HS-27A (cell line): ENCODE measurements at regions not wholly inside any gene's neighbourhood (a gene's known extent, or its start where the extent isn't known, plus 50 kb on each side); places are given as distances from the start of the nearest gene placed in this dataset.
"Not testable (repeated sequence)": the region's sequence is repeated elsewhere in the genome, so short reads cannot be mapped to it uniquely, and the experiment has no call there.

Source experiments
- DNase-seq: peaks from one replicate; pipeline ENCODE4 v3.0.0-alpha.2; 2012; ENCODE audit warnings: low read depth, missing footprints

DNA sequence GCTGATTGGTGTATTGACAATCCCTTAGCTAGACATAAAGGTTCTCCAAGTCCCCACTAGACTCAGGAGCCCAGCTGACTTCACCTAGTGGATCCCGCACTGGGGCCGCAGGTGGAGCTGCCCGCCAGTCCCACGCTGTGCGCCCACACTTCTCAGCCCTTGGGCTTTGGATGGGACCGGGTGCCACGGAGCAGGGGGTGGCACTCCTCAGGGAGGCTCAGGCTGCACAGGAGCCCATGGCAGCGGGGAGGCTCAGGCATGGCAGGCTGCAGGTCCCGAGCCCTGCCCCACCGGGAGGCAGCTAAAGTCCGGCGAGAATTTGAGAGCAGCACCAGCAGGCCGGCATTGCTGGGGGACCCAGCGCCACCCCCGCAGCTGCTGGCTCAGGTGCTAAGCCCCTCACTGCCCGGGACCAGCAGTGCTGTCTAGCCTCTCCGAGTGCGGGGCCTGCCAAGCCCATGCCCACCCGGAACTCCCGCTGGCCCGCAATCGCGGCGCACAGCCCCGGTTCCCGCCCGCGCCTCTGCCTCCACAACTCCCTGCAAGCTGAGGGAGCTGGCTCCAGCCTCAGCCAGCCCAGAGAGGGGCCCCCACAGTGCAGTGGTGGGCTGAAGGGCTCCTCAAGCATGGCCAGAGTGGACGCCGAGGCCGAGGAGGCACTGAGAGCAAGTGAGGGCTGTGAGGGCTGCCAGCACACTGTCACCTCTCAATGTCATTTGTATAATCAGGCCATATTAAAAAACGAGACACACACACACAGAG, 437.2 kb downstream of the CSNK1G3 start:
- no peak for DNase-seq

DNA sequence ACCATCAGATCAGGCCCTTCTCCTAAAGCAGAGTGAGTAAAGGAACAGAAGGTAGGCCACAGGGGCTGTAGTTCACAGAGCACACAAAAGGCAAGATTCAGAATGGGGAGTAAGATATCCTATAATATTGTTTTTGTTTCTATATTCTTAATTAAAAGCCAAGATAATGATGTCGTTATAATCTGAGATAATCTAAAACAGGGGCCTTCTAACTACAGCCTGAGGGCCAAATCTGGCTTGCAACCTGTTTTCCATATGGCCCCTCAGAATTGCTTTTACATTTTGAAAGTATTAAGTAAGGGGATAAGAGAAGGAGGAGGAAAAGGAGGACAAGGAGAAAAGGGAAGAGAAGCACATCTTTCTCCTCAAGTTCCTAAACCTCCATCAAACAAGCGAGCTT, 435.8 kb downstream of the CSNK1G3 start:
- no peak for DNase-seq

DNA sequence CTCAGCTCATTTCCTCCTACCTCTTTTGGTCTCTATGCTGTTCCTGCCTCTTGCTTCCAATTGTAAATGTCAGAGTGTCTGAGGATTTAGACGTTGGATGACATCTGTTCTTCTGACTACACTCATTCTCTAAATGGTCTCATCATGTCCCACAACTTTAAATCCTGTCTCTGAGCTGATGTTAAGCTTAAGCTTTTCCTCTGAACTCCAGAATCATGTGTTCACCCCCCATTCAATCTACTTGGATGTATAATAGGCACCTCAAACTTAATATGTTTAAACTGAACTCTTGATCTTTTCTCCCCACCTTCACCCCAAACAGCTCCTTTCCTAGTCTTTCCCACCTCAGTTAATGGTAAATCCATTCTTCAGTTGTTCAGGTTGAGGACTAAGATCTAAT, 433.6 kb downstream of the CSNK1G3 start:
- DNase-seq: no peak

DNA sequence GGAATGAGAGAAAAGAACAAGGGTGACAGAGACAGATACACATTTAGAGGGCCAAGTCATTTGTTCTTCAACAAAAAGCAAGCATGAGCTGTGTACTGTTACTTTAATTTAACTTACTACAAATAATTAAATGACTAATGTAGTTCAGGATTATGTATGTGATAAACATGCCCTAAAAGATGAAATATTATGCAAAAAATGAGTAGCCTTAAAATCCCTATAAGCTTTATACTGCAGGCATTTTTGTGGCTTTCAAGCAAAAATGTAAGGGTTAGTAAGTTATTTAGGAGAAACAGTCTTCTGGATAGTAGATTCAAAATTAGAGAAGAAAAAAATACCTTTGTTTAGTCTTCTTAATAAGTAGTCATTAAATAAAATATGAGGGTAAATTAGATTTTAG, 431.2 kb downstream of the CSNK1G3 start:
- DNase-seq: no peak

DNA sequence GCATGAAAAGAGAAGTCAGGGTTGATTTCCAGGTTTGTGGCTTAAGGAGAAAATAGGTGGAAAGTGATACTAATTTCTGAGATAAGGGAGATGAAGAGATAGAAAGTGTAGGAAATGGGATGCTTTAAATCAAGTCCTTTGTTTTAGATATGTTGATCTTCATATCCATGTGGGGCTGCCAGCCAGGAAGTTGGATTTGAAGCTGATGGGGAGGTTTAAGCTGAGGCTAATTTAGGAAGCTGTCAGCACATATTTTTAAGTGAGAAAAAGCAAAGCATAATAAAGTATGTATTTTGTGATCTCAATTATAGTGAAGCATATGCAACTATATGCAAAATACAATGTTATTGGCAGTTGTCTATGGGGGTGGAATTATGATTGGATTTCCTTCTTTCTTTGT, 428.4 kb downstream of the CSNK1G3 start:
- no peak for DNase-seq

DNA sequence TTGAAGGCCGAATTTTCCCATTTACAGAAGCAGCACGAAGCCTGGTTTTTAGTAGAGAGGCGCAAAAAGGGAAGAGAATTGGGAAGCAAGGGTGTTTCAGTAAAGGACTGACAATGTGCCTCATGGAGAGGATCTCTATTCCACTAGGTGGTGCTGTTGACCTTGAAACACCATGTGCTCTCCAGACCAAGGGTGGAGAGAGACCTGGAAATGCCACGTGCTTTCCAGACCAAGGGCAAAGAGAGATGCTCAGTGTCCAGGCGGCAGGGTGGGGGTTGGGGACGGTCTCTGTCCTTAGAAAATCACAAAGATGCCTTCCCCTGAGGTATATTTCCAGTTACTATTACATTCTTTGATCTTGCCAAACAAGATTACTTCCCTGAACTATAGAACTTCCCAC, 425.3 kb downstream of the CSNK1G3 start:
- DNase-seq: peak; percentile 38

DNA sequence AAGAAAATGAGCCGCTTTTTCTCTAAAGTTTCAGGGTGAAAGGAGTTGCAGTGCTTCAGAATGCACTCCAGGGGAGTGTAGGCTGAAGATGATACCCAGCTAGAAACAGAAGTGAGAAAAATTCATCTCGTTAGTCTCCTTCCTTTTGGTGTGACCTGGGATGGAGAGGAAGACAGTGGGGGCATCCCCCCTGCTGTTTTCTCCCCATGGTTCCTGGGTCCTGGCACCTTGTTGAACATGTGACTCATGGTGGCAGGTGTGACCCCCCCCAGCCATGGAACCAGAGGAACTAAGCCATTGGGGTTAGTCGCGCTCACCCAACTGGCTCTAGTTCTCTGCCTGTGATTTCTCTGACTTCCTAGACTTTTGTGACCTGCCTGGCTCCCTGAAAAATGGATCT, 424.6 kb downstream of the CSNK1G3 start:
- DNase-seq: no peak

DNA sequence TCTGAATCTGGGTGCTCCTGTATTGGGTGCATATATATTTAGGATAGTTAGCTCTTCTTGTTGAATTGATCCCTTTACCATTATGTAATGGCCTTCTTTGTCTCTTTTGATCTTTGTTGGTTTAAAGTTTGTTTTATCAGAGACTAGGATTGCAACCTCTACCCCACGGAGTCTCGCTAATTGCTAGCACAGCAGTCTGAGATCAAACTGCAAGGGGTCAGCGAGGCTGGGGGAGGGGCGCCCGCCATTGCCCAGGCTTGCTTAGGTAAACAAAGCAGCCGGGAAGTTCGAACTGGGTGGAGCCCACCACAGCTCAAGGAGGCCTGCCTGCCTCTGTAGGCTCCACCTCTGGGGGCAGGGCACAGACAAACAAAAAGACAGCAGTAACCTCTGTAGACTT, 421.8 kb downstream of the CSNK1G3 start:
- not testable (repeated sequence) for DNase-seq

DNA sequence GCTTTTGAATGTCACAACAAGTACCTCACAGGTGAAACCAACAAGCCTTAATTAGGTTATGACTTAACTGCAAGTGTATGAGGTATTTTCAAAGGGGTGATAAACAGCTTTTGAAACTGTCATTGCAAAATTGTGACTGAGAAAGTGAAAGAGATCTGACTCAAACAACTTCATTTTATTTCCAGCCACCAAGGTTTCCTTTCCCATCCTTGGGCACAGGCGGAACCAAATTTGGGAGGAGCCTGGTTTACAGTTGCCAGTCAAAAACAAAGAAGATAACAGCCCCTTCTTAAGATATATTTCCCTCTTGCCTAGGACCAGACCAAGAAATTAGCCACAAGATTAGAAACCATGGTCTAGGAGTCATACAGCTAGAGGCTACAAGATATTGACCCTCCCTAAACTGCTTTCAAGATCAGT, 417.1 kb downstream of the CSNK1G3 start:
- DNase-seq: no peak

DNA sequence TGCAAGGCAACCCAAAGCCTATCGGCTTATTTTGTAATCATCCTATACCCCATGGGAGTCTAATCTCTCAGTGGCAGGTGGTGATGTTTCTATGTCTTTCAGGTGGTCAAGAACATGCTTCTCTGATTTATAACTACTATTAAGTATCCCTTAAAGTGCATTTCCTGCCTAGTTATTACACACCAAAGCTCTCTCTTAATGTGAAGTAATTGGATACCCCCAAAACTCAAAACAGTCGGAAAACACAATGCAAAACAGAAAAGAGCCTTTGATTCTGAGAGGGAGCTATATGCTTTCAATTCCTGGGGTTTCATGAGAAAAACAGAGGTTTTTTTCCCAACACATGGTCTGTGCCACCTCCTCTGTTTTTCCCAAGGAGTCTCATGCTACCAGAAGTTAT, 416.4 kb downstream of the CSNK1G3 start:
- no peak for DNase-seq

DNA sequence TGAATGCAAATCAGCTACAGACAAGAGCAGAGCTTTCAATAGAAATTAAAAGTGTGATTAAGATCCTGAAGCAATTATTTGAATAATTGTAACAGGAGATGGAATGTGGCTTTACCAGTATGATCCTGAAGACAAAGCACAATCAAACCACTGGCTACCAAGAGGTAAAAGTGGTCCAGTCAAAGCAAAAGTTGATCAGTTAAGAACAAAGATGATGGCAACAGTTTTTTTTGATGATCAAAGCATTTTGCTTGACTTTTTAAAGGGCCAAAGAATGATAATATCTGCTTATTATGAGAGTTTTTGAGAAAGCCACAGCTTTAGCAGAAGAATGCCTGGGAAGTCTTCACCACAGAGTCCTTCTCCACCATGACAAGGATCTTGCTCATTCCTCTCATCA, 409.2 kb downstream of the CSNK1G3 start:
- DNase-seq: no peak

DNA sequence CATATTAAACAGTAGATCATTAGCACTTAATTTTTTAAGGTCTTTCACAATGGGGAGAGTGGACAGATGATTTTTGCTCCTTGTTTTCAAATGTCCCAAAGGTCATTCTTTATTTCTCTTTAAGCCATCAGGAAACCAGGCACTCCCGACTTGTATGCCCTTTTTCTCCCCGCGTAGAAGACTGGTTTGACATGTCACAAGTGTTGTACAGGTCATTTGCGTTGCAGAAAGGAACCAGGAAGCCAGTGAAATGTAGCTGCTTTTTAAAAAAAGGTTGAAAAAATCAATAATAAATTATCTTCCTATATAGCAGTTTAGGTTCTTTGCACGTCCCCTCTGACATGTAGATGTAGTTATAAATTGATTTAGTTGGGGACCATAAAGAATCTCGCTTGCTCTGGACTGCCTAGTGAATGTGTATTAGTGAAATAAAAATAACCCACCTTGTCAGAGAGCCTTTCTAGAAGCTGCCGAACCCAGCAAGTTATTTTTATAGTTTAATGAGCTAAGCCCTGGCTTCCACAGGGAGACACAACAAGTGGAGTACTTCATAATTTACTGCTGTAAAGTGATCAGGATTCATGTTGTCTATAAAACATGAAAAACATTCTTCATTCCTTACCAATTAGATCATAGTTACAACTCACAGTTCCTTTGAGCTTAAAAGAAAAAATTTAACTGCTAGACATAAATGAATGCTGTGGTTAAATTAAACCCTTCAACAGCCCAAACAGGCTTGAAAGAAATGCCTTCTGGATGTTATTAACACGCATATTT, 404.6 kb downstream of the CSNK1G3 start:
- DNase-seq: peak; percentile 31

DNA sequence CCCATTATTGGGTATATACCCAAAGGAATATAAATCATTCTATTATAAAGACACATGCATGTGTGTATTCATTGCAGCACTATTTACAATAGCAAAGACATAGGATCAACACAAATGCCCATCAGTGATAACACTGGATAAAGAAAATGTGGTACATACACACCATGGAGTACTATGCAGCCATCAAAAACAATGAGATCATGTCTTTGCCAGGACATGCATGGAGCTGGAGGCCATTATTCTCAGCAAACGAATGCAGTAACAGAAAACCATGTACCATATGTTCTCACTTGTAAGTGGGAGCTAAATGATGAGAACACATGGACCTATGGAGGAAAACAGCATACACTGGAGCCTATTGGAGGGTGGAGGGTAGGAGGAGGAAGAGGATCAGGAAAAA, 402.4 kb downstream of the CSNK1G3 start:
- no peak for DNase-seq

DNA sequence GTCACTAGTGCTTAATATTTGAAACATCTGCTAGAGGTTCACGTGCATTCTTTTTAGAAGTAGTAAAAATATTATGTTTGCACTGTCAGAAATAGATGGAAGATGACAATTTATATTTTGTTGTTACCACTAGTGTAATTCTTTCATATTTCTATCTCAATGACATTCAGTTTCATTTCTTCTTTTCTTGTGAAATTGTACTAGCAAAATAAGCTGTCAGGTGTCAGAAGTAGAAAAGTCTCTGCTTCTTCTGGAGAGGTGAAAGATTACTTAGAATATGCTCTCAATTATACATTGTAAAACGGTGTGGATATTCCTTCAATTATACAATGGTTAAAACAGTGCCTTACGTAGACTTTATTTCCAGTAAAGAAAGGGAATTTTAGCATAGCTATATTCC, 395.4 kb downstream of the CSNK1G3 start:
- DNase-seq: no peak

DNA sequence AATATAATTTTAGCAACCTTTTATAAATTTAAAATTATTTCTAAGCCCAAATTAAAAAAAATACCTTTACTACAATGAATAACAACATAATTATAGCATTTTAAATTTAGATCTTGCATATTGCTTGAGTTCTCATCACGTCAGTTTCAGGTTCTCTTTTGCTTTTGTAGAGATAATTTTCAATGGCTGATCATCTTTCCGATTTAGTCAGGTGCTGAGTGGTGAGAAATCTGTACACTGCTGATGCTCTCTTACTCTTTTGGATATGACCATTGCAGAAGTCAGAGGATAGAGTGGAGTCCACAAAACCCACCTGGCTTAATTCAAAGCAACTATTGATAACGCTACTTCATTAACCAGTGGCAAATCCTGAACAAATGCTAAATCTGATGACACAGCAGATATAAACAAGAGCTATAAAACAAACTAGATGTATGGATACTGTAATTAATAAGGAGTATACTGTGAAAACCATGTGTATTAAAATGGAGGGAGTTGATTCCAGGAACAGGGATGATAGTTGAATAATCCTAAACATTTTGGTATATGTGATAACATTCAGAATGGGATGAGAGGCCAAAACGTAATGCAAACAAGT, 394.8 kb downstream of the CSNK1G3 start:
- no peak for DNase-seq

DNA sequence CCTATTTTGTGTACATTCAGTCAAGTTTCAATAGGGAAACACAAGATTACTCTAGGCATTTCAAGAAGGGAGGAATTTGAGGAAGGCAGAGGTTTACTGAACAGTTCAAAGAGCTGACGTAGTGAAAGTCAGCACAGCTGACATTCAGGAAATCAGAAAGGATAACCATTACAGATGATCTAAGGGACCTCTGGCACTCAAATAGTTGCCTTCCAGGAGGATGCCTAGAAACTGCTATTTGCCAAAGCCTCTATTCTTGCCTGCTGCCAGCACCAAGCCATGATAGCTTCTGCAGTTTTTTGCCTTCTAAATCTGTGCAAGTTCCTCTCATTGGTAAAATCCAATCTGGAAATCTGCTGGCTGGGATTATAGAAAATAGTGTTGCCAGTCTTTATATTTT, 373.1 kb downstream of the CSNK1G3 start:
- DNase-seq: no peak

DNA sequence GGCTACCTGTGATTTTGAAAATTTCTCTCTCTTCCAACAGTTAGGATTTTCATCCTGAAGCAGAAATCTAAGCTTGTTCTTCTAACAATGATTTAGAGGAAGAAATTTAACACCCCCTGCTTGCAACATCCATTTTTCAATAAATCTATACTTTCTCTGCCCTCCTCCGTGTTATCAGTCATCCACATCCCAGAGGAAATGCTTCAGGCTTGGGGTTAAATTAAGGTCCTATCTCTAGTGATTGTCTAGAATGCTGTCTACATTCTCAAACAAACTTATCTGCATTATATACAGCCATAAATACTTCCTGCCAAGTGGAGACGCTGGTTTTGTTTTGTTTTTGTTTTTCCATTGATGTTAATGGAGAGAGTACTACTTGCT, 371.0 kb downstream of the CSNK1G3 start:
- DNase-seq: no peak

DNA sequence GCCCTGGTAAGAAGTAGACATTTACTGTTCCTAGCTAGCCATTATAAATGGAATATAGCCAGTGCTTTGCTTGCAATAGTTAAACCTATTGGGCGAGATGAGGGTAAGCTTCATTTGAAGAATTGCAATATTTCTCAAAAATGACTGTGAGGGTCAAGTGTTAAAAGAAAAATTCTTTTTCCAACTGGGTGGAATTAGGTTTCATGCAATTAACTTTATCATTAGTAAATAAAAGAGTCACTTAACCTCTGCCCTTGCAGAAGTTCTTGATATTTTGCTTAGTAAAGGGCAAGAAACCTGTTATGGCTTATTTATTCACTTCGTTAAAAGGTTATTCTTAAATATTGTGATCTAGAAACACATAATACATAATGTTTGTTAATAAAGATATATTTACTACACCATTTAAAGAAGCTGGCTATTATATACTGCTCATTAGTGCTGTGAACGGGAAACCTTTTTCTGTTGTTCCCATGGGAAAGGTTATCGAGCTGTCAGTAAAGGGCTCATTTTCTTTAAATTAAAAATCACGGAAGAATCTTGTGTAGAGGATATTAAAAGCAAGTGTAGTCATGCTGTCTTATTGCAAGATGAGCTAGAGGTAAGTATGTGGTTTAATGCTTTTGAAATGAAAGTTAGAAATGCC, 370.5 kb downstream of the CSNK1G3 start:
- DNase-seq: no peak

DNA sequence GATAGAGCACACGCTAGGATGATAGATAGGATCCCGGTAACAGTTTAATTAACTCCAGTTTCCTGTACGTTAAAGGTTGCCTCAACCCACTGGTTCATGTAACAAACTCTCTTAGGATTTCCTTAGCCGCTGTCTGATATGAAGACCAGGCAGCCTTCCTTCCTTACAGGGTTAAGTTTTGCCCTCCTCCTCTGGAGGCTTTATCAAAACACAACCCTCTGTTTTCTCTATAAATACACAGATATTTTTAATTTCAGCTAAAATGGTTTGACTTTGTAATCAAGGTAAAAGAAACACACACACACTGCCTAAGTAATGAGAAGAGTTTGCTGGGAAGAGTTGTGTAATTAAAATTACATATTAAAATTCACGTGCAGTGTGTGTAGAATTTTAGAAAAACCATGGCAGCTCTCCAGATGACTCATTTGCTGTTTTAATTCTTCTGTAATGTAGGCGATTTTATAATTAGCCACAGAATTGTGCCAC, 369.8 kb downstream of the CSNK1G3 start:
- no peak for DNase-seq

DNA sequence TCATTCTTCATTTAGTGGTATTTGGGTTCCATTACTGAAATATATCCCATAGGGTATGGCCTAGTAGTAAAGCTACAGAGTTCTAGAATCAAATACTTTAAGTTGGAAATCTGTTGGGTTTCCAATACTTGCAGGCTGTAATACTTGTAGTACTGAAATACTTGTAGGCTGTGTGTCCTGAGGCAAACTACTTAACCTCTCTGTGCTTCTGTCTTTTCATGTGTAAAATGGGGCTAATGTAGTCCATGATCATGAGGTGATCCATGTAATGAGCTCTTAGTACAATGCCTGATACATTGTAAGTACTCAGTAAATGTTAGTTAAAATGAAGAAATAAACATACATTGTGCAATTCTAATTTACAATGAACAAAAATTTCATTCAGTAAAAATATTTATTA, 368.9 kb downstream of the CSNK1G3 start:
- no peak for DNase-seq

DNA sequence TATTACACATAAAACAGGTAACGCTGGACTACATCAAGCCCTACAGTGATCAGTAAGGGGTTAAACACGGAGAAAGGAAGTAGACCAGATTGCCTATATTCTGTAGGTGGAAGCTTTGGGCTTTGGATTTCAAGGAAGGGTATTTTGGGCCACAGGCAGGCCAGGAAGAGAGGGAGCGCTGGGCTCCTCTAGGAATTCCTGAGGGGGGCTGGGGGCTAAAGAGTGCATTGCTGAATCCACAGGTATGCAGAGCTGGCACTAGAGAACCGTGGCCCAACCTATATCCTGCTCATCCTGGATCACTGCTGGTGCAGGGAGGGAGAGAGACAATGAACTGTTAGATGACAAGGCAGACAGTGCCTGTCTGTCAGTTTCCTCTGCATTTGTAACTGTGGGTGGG, 367.1 kb downstream of the CSNK1G3 start:
- DNase-seq: no peak

DNA sequence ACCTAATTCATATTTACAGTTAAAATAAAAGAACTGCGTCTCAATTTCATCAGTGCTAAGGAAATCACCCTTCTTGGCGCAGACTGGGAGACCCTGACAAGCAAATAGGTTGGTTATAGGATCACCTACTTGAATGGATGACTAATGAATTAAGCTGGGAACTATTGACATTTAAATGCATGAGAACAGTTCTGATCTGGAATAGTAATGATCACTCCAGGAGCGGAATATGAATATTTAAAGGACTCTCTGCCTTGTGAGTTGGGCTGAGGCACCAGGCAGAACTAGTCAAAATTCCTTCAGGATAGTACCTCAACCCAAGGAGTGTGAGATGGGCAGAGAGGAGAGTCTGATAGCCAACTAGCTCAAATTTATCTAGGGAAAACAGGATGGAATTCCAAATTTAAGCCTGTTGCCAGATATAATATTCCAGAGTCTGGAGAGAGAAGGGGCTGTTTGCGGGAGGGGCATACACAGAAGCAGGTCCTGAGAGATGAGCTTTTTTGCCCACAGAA, 364.4 kb downstream of the CSNK1G3 start:
- DNase-seq: no peak
